ENCODE measurements at regions not wholly inside any gene's neighbourhood (a gene's known extent, or its start where the extent isn't known, plus 50 kb on each side); places are given as distances from the start of the nearest gene placed in this dataset.
"Not testable (repeated sequence)": the region's sequence is repeated elsewhere in the genome, so short reads cannot be mapped to it uniquely, and the experiment has no call there.

- not testable (repeated sequence) for DNase-seq (ENCODE audit: low read depth in 4 of 4, low spot score in 2 of 4)
Observed at GRCh38 chr3:197459571-197459970, 96.2 kb downstream of the BDH1 start.

GRCh38 chr3:197458906-197459470, 96.8 kb downstream of the BDH1 start:
- no peak for DNase-seq (ENCODE audit: low read depth in 4 of 4, low spot score in 2 of 4)

- DNase-seq (ENCODE audit: low read depth in 4 of 4, low spot score in 2 of 4) = no peak
Observed at GRCh38 chr3:197458179-197458707, 97.5 kb downstream of the BDH1 start.

GRCh38 chr3:197456261-197457091, 99.3 kb downstream of the BDH1 start:
- peak; percentile 39 to 76 (median 52) for DNase-seq (ENCODE audit: low read depth in 4 of 4, low spot score in 2 of 4)

GRCh38 chr3:197454841-197455240, 100.9 kb downstream of the BDH1 start:
- not testable (repeated sequence) for DNase-seq (ENCODE audit: low read depth in 4 of 4, low spot score in 2 of 4)

GRCh38 chr3:197454014-197454413, 101.8 kb downstream of the BDH1 start:
- no peak for DNase-seq (ENCODE audit: low read depth in 4 of 4, low spot score in 2 of 4)

GRCh38 chr3:197450810-197451209, 105.0 kb downstream of the BDH1 start:
- no peak for DNase-seq (ENCODE audit: low read depth in 4 of 4, low spot score in 2 of 4)

- DNase-seq (ENCODE audit: low read depth in 4 of 4, low spot score in 2 of 4) = no peak
Observed at GRCh38 chr3:197450308-197450707, 105.5 kb downstream of the BDH1 start.

- DNase-seq (ENCODE audit: low read depth in 4 of 4, low spot score in 2 of 4) = not testable (repeated sequence)
Observed at GRCh38 chr3:197449181-197449580, 106.6 kb downstream of the BDH1 start.

- DNase-seq (ENCODE audit: low read depth in 4 of 4, low spot score in 2 of 4) = not testable (repeated sequence)
Observed at GRCh38 chr3:197447781-197448180, 108.0 kb downstream of the BDH1 start.

GRCh38 chr3:197447057-197447456, 108.7 kb downstream of the BDH1 start:
- DNase-seq (ENCODE audit: low read depth in 4 of 4, low spot score in 2 of 4) = no peak

- no peak for DNase-seq (ENCODE audit: low read depth in 4 of 4, low spot score in 2 of 4)
Observed at GRCh38 chr3:197446700-197447056, 109.1 kb downstream of the BDH1 start.

- DNase-seq (ENCODE audit: low read depth in 4 of 4, low spot score in 2 of 4) = no peak
Observed at GRCh38 chr3:197445896-197446699, 109.7 kb downstream of the BDH1 start.

GRCh38 chr3:197444793-197445379, 110.9 kb downstream of the BDH1 start:
- no peak for DNase-seq (ENCODE audit: low read depth in 4 of 4, low spot score in 2 of 4)

- no peak for DNase-seq (ENCODE audit: low read depth in 4 of 4, low spot score in 2 of 4)
Observed at GRCh38 chr3:197443506-197443905, 112.3 kb downstream of the BDH1 start.

- DNase-seq (ENCODE audit: low read depth in 4 of 4, low spot score in 2 of 4) = no peak
Observed at GRCh38 chr3:197440717-197441303, 115.0 kb downstream of the BDH1 start.

GRCh38 chr3:197438906-197439305, 116.9 kb downstream of the BDH1 start:
- no peak for DNase-seq (ENCODE audit: low read depth in 4 of 4, low spot score in 2 of 4)

GRCh38 chr3:197435426-197435825, 120.3 kb downstream of the BDH1 start:
- DNase-seq (ENCODE audit: low read depth in 4 of 4, low spot score in 2 of 4) = no peak

- DNase-seq (ENCODE audit: low read depth in 4 of 4, low spot score in 2 of 4) = no peak
Observed at GRCh38 chr3:197434830-197435229, 120.9 kb downstream of the BDH1 start.

GRCh38 chr3:197432384-197433127, 123.2 kb downstream of the BDH1 start:
- no peak for DNase-seq (ENCODE audit: low read depth in 4 of 4, low spot score in 2 of 4)

All from left renal cortex interstitium (tissue), 4 donors.